Superior temporal gyrus (tissue), 1 donor: ENCODE measurements at regions not wholly inside any gene's neighbourhood (a gene's known extent, or its start where the extent isn't known, plus 50 kb on each side); places are given as distances from the start of the nearest gene placed in this dataset.

ENCODE experiments used
- DNase-seq: peaks from one replicate; pipeline ENCODE4 v3.0.0-alpha.2; 2016; ENCODE audit errors: extremely low spot score

- DNase-seq = no peak
Observed at GRCh38 chr15:47616876-47617275, 100.4 kb upstream of the SEMA6D start.

GRCh38 chr15:47618241-47618640, 99.1 kb upstream of the SEMA6D start:
- DNase-seq = no peak

GRCh38 chr15:47620960-47621681, 96.2 kb upstream of the SEMA6D start:
- peak; percentile 58 for DNase-seq

GRCh38 chr15:47622055-47622454, 95.2 kb upstream of the SEMA6D start:
- no peak for DNase-seq

GRCh38 chr15:47624503-47624902, 92.8 kb upstream of the SEMA6D start:
- no peak for DNase-seq

GRCh38 chr15:47639042-47639441, 78.3 kb upstream of the SEMA6D start:
- DNase-seq = no peak

- no peak for DNase-seq
Observed at GRCh38 chr15:47640079-47640478, 77.2 kb upstream of the SEMA6D start.

- no peak for DNase-seq
Observed at GRCh38 chr15:47640901-47641300, 76.4 kb upstream of the SEMA6D start.

GRCh38 chr15:47644722-47645121, 72.6 kb upstream of the SEMA6D start:
- DNase-seq = no peak

GRCh38 chr15:47650564-47650963, 66.7 kb upstream of the SEMA6D start:
- no peak for DNase-seq

GRCh38 chr15:47652328-47652727, 65.0 kb upstream of the SEMA6D start:
- DNase-seq = no peak

GRCh38 chr15:47652844-47653243, 64.5 kb upstream of the SEMA6D start:
- DNase-seq = no peak

- DNase-seq = no peak
Observed at GRCh38 chr15:47661661-47662180, 55.6 kb upstream of the SEMA6D start.

- no peak for DNase-seq
Observed at GRCh38 chr15:47663101-47663500, 54.2 kb upstream of the SEMA6D start.
